ENCODE measurements at regions not wholly inside any gene's neighbourhood (a gene's known extent, or its start where the extent isn't known, plus 50 kb on each side); places are given as distances from the start of the nearest gene placed in this dataset.
A peak's percentile ranks its signal among the peaks of the same experiment; 100 is the strongest.

- Histone ChIP-seq H3K27ac (no peak overlapping the region), H3K4me3 (no peak overlapping the region)
Observed at GRCh38 chr20:12316794-12317193, 399.1 kb downstream of the BTBD3 start.

GRCh38 chr20:12317433-12317832 lies 399.7 kb downstream of the BTBD3 start:
- Histone ChIP-seq H3K4me3 (no peak overlapping the region), H3K27ac (no peak overlapping the region)

GRCh38 chr20:12318043-12318442 lies 400.4 kb downstream of the BTBD3 start:
- Histone ChIP-seq H3K4me3 (no peak overlapping the region), H3K27ac (no peak overlapping the region)

GRCh38 chr20:12321736-12322135 lies 404.0 kb downstream of the BTBD3 start:
- no peak overlapping the region for H3K4me3 ChIP-seq
- no peak overlapping the region for H3K27ac ChIP-seq

- Histone ChIP-seq H3K4me3 (no peak overlapping the region), H3K27ac (no peak overlapping the region)
Observed at GRCh38 chr20:12327205-12327604, 409.5 kb downstream of the BTBD3 start.

- H3K4me3 ChIP-seq = no peak overlapping the region
- H3K27ac ChIP-seq = no peak overlapping the region
Observed at GRCh38 chr20:12331236-12331635, 413.5 kb downstream of the BTBD3 start.

- H3K4me3 ChIP-seq = no peak overlapping the region
- H3K27ac ChIP-seq = no peak overlapping the region
Observed at GRCh38 chr20:12337601-12338000, 419.9 kb downstream of the BTBD3 start.

- Histone ChIP-seq H3K27ac (no peak overlapping the region), H3K4me3 (no peak overlapping the region)
Observed at GRCh38 chr20:12345978-12346377, 428.3 kb downstream of the BTBD3 start.

GRCh38 chr20:12353842-12354241 lies 436.1 kb downstream of the BTBD3 start:
- Histone ChIP-seq H3K4me3 (no peak overlapping the region), H3K27ac (no peak overlapping the region)

GRCh38 chr20:12354725-12355124 lies 437.0 kb downstream of the BTBD3 start:
- Histone ChIP-seq H3K4me3 (no peak overlapping the region), H3K27ac (no peak overlapping the region)

- no peak overlapping the region for H3K27ac ChIP-seq
Observed at GRCh38 chr20:12355185-12355584, 437.5 kb downstream of the BTBD3 start.

GRCh38 chr20:12358006-12358654 lies 440.4 kb downstream of the BTBD3 start:
- no peak overlapping the region for H3K27ac ChIP-seq

More at GRCh38 chr20:12355185-12355584, 437.5 kb downstream of the BTBD3 start:
- no peak overlapping the region for H3K4me3 ChIP-seq

GRCh38 chr20:12358655-12359009 lies 440.9 kb downstream of the BTBD3 start:
- Histone ChIP-seq H3K4me3 (no peak overlapping the region), H3K27ac (no peak overlapping the region)

More at GRCh38 chr20:12358006-12358654, 440.4 kb downstream of the BTBD3 start:
- H3K4me3 ChIP-seq = no peak overlapping the region

- Histone ChIP-seq H3K4me3 (no peak overlapping the region), H3K27ac (no peak overlapping the region)
Observed at GRCh38 chr20:12371990-12372389, 454.3 kb downstream of the BTBD3 start.

GRCh38 chr20:12372557-12372956 lies 454.9 kb downstream of the BTBD3 start:
- Histone ChIP-seq H3K27ac (no peak overlapping the region), H3K4me3 (no peak overlapping the region)

GRCh38 chr20:12375967-12376366 lies 458.3 kb downstream of the BTBD3 start:
- no peak overlapping the region for H3K4me3 ChIP-seq
- no peak overlapping the region for H3K27ac ChIP-seq

GRCh38 chr20:12383821-12384220 lies 466.1 kb downstream of the BTBD3 start:
- H3K27ac ChIP-seq = peak overlapping the region in 1 of 21 experiments; percentile 9
- H3K4me3 ChIP-seq = no peak overlapping the region

GRCh38 chr20:12386821-12387220 lies 469.1 kb downstream of the BTBD3 start:
- H3K4me3 ChIP-seq = no peak overlapping the region
- H3K27ac ChIP-seq = no peak overlapping the region

- H3K4me3 ChIP-seq = no peak overlapping the region
- no peak overlapping the region for H3K27ac ChIP-seq
Observed at GRCh38 chr20:12391099-12391498, 473.4 kb downstream of the BTBD3 start.

GRCh38 chr20:12394786-12395185 lies 477.1 kb downstream of the BTBD3 start:
- Histone ChIP-seq H3K27ac (no peak overlapping the region), H3K4me3 (no peak overlapping the region)

GRCh38 chr20:12395353-12395752 lies 477.7 kb downstream of the BTBD3 start:
- no peak overlapping the region for H3K27ac ChIP-seq
- H3K4me3 ChIP-seq = no peak overlapping the region

- no peak overlapping the region for H3K4me3 ChIP-seq
- H3K27ac ChIP-seq = no peak overlapping the region
Observed at GRCh38 chr20:12395760-12396159, 478.1 kb downstream of the BTBD3 start.
